ENCODE measurements at regions not wholly inside any gene's neighbourhood (a gene's known extent, or its start where the extent isn't known, plus 50 kb on each side); places are given as distances from the start of the nearest gene placed in this dataset.

GRCh38 chr2:126836761-126837679, 61.7 kb upstream of the TEX51 start:
- Mint-ChIP-seq H3K4me3 (no peak overlapping the region), H3K27ac (no peak overlapping the region), H3K9me3 (no peaks in the 10 kb centered on the region), H3K4me1 (peaks cover 33% of the 10 kb centered on the region), H3K36me3 (ENCODE audit: low read depth) (no peaks in the 10 kb centered on the region), H3K27me3 (ENCODE audit: low read depth) (peaks cover 8% of the 10 kb centered on the region)
- TF ChIP-seq CTCF (IDR thresholded peaks at IDR 0.05; ENCODE audit: unreplicated experiment in 3 of 3), result no peak

GRCh38 chr2:126837966-126838715, 60.5 kb upstream of the TEX51 start:
- H3K4me3 Mint-ChIP-seq, result peak overlapping the region in 1 of 3 experiments; percentile 9
- H3K36me3 Mint-ChIP-seq (ENCODE audit: low read depth), result no peaks in the 10 kb centered on the region
- H3K27ac Mint-ChIP-seq, result peak overlapping the region; percentile 56 to 72 (median 60)
- no peaks in the 10 kb centered on the region for H3K9me3 Mint-ChIP-seq
- peaks cover 6% of the 10 kb centered on the region for H3K27me3 Mint-ChIP-seq (ENCODE audit: low read depth)
- no peak for TF ChIP-seq CTCF (IDR thresholded peaks at IDR 0.05; ENCODE audit: unreplicated experiment in 3 of 3)
- peaks cover 33% of the 10 kb centered on the region for H3K4me1 Mint-ChIP-seq

GRCh38 chr2:126838716-126838985, 60.0 kb upstream of the TEX51 start:
- Mint-ChIP-seq H3K27me3 (ENCODE audit: low read depth) (peaks cover 5% of the 10 kb centered on the region), H3K27ac (peak overlapping the region; percentile 56 to 72 (median 60))

GRCh38 chr2:126839796-126840195, 58.9 kb upstream of the TEX51 start:
- peaks cover 5% of the 10 kb centered on the region for H3K27me3 Mint-ChIP-seq (ENCODE audit: low read depth)
- peak overlapping the region in 2 of 3 experiments; percentile 1 to 14 for H3K27ac Mint-ChIP-seq
- H3K36me3 Mint-ChIP-seq (ENCODE audit: low read depth), result no peaks in the 10 kb centered on the region
- no peak for TF ChIP-seq CTCF (IDR thresholded peaks at IDR 0.05; ENCODE audit: unreplicated experiment in 3 of 3)
- H3K4me3 Mint-ChIP-seq, result no peak overlapping the region
- peaks cover 33% of the 10 kb centered on the region for H3K4me1 Mint-ChIP-seq
- no peaks in the 10 kb centered on the region for H3K9me3 Mint-ChIP-seq

More at GRCh38 chr2:126838716-126838985, 60.0 kb upstream of the TEX51 start:
- peaks cover 33% of the 10 kb centered on the region for H3K4me1 Mint-ChIP-seq
- no peak overlapping the region for H3K4me3 Mint-ChIP-seq
- H3K36me3 Mint-ChIP-seq (ENCODE audit: low read depth), result no peaks in the 10 kb centered on the region
- H3K9me3 Mint-ChIP-seq, result no peaks in the 10 kb centered on the region
- no peak for TF ChIP-seq CTCF (IDR thresholded peaks at IDR 0.05; ENCODE audit: unreplicated experiment in 3 of 3)

GRCh38 chr2:126843081-126843480, 55.6 kb upstream of the TEX51 start:
- Mint-ChIP-seq H3K4me1 (peaks cover 23% of the 10 kb centered on the region), H3K4me3 (no peak overlapping the region), H3K9me3 (no peaks in the 10 kb centered on the region), H3K27me3 (ENCODE audit: low read depth) (no peaks in the 10 kb centered on the region), H3K36me3 (ENCODE audit: low read depth) (no peaks in the 10 kb centered on the region), H3K27ac (no peak overlapping the region)
- no peak for TF ChIP-seq CTCF (IDR thresholded peaks at IDR 0.05; ENCODE audit: unreplicated experiment in 3 of 3)

All from nephron (organoid).